Lower leg skin (tissue), 4 donors: ENCODE measurements at regions not wholly inside any gene's neighbourhood (a gene's known extent, or its start where the extent isn't known, plus 50 kb on each side); places are given as distances from the start of the nearest gene placed in this dataset.

Experiments used
- DNase-seq, 2 donors: peaks; one replicate each; pipeline ENCODE4 v3.0.0-alpha.2; 2019; ENCODE audit warnings: low spot score in 2 of 2
- H3K4me3 ChIP-seq: fragments of 200-600 bp; sonication (generic); 2 replicates; pipeline ENCODE4 v1.5.1; 2017; ENCODE audit warnings: mild to moderate bottlenecking, low read depth; ENCODE audit not compliant: poor library complexity, severe bottlenecking
- POLR2A ChIP-seq, 2 donors: fragments of 450-650 bp; IDR thresholded peaks; one replicate each; pipeline ENCODE4 v1.6.1; 2016 to 2017; ENCODE audit warnings: antibody characterized with exemption in 2 of 2, mild to moderate bottlenecking in 1 of 2, moderate library complexity in 1 of 2
- WGBS, 2 donors: methylation state at CpG; one replicate each; pipeline ENCODE4 v1.1.5; 2018; 5-methylcytosine and 5-hydroxymethylcytosine counted together
- intact Hi-C: fragments of 100-400 bp; cut with DNase I; formaldehyde crosslinking; loops from one replicate; pipeline ENCODE4 v1.15.0; 2023; ENCODE audit warnings: low total_unique reads
- TF ChIP-seq, protein P1 (sequence below), 3 donors: fragments of 450-650 bp; IDR thresholded peaks; one replicate each; pipeline ENCODE4 v1.5.1; 2016; ENCODE audit warnings: antibody characterized with exemption in 3 of 3, mild to moderate bottlenecking in 3 of 3, moderate library complexity in 2 of 3

DNA sequence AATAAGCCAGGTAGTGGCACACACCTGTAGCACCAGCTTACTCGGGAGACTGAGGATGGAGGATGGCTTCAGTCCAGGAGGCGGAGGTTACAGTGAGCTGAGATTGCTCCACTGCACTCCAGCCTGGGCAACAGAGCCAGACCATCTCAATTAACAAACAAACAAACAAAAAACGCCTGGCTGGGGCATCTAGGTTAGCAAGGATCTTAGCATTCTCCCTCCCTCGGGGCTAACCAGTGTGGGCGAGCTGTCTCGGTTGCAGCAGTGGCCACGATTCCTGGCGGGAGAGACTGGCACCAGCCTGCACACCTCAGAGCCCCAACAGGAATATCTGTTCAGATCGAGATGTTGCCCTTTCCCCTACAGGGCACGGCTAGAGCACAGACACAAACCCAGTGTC is 91.3 kb upstream of the KCTD7 start:
- 72 to 73% methylated on average over 10 of the region's 10 CpGs for WGBS, 2 donors
- no peak for DNase-seq
- intact Hi-C loops: no loop called here
- H3K4me3 ChIP-seq: no peak overlapping the region
- no peak for TF ChIP-seq POLR2A (IDR thresholded peaks at IDR 0.05)

DNA sequence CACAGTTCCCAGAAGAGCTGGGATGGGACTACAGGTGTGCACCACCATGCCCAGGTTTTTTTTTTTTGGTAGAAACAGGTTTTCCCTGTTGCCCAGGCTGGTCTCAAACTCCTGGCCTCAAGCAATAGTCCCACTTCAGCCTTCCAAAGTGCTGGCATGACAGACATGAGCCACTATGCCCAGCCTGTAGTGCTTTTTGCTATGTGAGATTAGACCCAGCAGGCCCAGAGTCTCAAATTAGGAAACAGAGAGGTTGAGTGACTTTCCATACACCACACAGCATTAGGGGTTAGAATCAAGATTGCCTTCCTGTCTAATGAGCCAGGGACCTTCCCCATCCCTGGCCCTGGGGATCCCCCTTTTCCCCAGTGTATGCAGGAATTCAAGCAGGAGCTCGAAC is 90.8 kb upstream of the KCTD7 start:
- WGBS, 2 donors: 82 to 87% methylated on average over 1 of the region's 1 CpG
- intact Hi-C loops: no loop called here

DNA sequence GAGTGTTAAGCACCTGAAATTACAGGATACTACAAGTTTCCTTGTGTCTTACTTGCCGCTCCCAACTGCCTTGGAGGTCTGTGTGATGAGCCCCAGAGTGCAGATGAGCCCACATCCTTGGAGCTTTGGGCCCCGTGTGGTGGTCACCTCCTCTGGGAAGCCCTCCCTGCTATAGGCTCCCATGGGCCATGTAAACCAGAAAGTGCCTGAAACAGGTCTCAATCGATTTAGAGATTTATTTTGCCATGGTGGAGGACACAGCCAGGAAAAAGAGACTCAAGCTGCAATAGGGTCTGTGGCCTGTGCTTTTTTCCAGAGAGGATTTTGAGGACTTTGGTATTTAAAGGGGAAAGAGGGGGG is 89.4 kb upstream of the KCTD7 start:
- TF ChIP-seq, protein P1, sequence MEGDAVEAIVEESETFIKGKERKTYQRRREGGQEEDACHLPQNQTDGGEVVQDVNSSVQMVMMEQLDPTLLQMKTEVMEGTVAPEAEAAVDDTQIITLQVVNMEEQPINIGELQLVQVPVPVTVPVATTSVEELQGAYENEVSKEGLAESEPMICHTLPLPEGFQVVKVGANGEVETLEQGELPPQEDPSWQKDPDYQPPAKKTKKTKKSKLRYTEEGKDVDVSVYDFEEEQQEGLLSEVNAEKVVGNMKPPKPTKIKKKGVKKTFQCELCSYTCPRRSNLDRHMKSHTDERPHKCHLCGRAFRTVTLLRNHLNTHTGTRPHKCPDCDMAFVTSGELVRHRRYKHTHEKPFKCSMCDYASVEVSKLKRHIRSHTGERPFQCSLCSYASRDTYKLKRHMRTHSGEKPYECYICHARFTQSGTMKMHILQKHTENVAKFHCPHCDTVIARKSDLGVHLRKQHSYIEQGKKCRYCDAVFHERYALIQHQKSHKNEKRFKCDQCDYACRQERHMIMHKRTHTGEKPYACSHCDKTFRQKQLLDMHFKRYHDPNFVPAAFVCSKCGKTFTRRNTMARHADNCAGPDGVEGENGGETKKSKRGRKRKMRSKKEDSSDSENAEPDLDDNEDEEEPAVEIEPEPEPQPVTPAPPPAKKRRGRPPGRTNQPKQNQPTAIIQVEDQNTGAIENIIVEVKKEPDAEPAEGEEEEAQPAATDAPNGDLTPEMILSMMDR (IDR thresholded peaks at IDR 0.05): no peak
- no peak for TF ChIP-seq POLR2A (IDR thresholded peaks at IDR 0.05)
- H3K4me3 ChIP-seq: no peak overlapping the region
- WGBS, 2 donors: 95 to 100% methylated on average over 3 of the region's 3 CpGs
- intact Hi-C loops: no loop called here
- DNase-seq: no peak

More for the DNA sequence above, 90.8 kb upstream of the KCTD7 start:
- H3K4me3 ChIP-seq: no peak overlapping the region
- no peak for DNase-seq
- TF ChIP-seq, protein P1 (IDR thresholded peaks at IDR 0.05): no peak
- TF ChIP-seq POLR2A (IDR thresholded peaks at IDR 0.05): no peak

DNA sequence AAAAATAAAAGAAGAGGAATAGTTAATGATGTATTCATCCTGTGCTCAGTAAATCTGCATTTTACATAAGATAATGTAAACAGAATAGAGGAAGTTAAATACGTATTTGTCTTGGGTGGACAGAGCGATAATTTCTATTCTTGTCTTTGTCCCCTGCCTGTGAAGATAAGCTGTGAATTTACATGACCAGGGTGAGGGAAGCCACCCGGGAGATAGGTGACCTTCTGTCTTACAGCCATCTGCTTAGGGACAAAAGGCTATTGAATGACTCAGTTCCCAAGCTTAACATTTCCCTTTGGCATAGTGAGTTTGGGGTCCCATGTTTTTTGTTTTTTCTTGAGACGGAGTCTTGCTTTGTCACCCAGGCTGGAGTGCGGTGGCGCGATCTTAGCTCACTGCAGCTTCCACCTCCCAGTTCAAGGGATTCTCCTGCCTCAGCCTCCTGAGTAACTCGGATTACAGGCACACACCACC is 88.7 kb upstream of the KCTD7 start:
- no peak for DNase-seq
- TF ChIP-seq, protein P1 (IDR thresholded peaks at IDR 0.05): no peak
- no peak for TF ChIP-seq POLR2A (IDR thresholded peaks at IDR 0.05)
- 90 to 93% methylated on average over 8 of the region's 8 CpGs for WGBS, 2 donors
- intact Hi-C loops: no loop called here
- no peak overlapping the region for H3K4me3 ChIP-seq

DNA sequence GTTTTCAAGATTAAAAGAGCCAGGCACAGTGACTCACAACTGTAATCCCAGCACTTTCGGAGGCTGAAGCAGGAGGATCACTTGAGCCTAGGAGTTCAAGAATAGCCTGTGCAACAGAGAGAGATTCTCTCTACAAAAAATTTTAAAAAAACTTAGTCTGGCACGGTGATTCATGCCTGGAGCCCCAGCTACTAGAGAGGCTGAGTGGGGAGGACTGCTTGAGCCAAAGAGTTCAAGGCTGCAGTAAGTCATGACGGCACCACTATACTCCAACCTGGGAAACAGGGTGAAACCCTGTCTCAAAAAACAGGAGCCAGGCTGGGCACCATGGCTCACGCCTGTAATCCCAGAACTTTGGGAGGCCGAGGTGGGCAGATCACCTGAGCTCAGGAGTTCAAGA is 86.6 kb upstream of the KCTD7 start:
- H3K4me3 ChIP-seq: no peak overlapping the region
- intact Hi-C loops: no loop called here
- DNase-seq: no peak
- WGBS, 2 donors: 88 to 94% methylated on average over 5 of the region's 5 CpGs
- no peak for TF ChIP-seq POLR2A (IDR thresholded peaks at IDR 0.05)
- TF ChIP-seq, protein P1 (IDR thresholded peaks at IDR 0.05): no peak

DNA sequence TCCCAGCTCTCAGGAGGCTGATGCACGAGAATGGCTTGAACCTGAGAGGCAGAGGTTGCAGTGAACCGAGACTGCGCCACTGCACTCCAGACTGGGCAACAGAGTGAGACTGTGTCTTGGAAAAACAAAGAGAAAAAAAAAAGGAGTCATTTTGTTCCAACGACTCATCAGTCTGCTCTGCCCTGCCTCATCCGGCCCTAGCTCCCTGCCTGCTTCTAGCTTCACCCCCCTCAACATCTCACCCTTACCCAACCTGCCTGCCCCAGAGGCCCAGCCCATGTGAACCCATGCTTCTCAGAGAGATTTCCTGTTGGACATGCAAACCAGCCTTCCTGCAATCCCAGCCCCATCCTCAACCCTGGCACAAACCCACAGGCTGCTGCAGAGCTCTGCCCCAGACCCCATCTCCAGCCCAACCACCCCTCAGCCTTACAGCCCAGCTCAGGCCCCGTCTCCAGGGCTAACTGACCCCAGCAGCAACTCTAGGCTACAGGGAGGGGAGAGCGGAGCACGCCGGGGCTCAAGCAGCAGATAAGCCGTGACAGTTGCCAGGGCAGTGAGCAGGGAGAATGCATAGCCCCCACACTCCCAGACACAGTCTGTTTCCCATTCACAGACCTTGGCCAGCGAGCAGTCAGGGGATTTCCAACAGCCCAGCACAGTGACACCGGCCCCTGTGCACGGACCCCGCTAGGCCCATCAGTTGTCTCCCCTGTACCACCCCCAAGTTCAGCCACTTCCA is 86.0 kb upstream of the KCTD7 start:
- TF ChIP-seq, protein P1 (IDR thresholded peaks at IDR 0.05): no peak
- TF ChIP-seq POLR2A (IDR thresholded peaks at IDR 0.05): no peak
- WGBS, 2 donors: 79 to 87% methylated on average over 14 of the region's 14 CpGs
- no peak overlapping the region for H3K4me3 ChIP-seq
- no peak for DNase-seq
- intact Hi-C loops: no loop called here
